Nephron (organoid): ENCODE measurements at regions not wholly inside any gene's neighbourhood (a gene's known extent, or its start where the extent isn't known, plus 50 kb on each side); places are given as distances from the start of the nearest gene placed in this dataset.

Source experiments
- H3K27ac Mint-ChIP-seq, 3 experiments: 2 replicates each; pipeline ENCODE4 v1.8.0; 2020; ENCODE audit warnings: mixed read lengths in 3 of 3, mild to moderate bottlenecking in 2 of 3, moderate library complexity in 1 of 3
- H3K27me3 Mint-ChIP-seq: 2 replicates; pipeline ENCODE4 v1.8.0; 2021; ENCODE audit warnings: low read depth, mild to moderate bottlenecking, moderate library complexity, mixed read lengths
- H3K36me3 Mint-ChIP-seq: 2 replicates; pipeline ENCODE4 v1.8.0; 2020; ENCODE audit warnings: low read depth, mixed read lengths
- H3K4me1 Mint-ChIP-seq: 2 replicates; pipeline ENCODE4 v1.8.0; 2020; ENCODE audit warnings: mixed read lengths
- H3K4me3 Mint-ChIP-seq, 3 experiments: 2 replicates each; pipeline ENCODE4 v1.8.0; 2020; ENCODE audit warnings: mild to moderate bottlenecking in 3 of 3, mixed read lengths in 3 of 3, moderate library complexity in 2 of 3
- H3K9me3 Mint-ChIP-seq: 2 replicates; pipeline ENCODE4 v1.8.0; 2020; ENCODE audit warnings: mixed read lengths
- CTCF ChIP-seq, 3 experiments: fragments of 200-600 bp; sonication (generic); IDR thresholded peaks; one replicate each; pipeline ENCODE4 v1.5.0; 2021; ENCODE audit warnings: antibody characterized with exemption in 3 of 3; ENCODE audit not compliant: unreplicated experiment in 3 of 3

GRCh38 chr3:117411971-117412370 lies 702.4 kb downstream of the TUSC7 start:
- no peaks in the 10 kb centered on the region for H3K4me1 Mint-ChIP-seq
- H3K4me3 Mint-ChIP-seq, result no peak overlapping the region
- H3K27me3 Mint-ChIP-seq, result no peaks in the 10 kb centered on the region
- H3K9me3 Mint-ChIP-seq, result no peaks in the 10 kb centered on the region
- H3K36me3 Mint-ChIP-seq, result no peaks in the 10 kb centered on the region
- peak overlapping the region in 1 of 3 experiments; percentile 57 for H3K27ac Mint-ChIP-seq
- TF ChIP-seq CTCF (IDR thresholded peaks at IDR 0.05; ENCODE audit: unreplicated experiment in 3 of 3), result no peak

DNA sequence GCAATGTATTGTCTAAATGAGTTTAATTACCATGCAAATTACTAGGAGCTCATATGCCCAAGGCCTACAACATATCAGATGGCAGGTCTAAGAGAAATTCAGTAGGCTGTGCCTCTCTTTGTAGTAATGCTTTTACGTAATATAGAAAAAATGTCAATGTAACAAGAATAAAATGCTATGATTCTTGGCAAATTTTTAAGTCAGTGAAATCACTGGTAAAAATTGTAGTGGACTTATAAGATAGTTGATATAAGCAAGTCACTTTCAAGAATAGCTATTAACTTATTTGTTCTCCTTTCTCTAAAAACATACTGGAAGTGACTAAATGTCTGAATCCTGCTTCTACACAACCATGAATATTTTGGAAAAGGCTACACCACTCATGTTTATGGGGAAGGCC lies 707.8 kb downstream of the TUSC7 start:
- Mint-ChIP-seq H3K27ac (no peak overlapping the region), H3K9me3 (no peaks in the 10 kb centered on the region), H3K4me1 (no peaks in the 10 kb centered on the region), H3K36me3 (no peaks in the 10 kb centered on the region), H3K4me3 (no peak overlapping the region), H3K27me3 (no peaks in the 10 kb centered on the region)
- no peak for TF ChIP-seq CTCF (IDR thresholded peaks at IDR 0.05; ENCODE audit: unreplicated experiment in 3 of 3)

DNA sequence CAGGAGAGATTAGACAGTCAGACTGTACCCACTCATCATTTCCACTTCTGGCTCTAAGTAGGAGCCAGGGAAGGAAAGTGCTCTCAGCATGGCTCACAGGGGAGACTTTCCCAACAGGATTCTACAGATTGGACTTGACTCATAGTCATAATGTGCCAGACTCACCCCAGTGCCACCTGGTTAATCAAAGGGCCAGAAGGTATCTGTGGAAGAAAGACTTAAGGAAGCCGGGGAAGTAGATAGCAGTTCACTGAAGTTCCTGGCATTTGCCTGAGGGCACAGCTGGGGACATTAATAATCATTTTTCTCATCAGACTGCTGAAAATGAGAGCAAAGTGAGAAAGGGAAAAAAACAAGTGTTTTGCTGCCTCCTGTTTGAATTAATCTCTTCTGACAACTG lies 717.5 kb downstream of the TUSC7 start:
- no peak for TF ChIP-seq CTCF (IDR thresholded peaks at IDR 0.05; ENCODE audit: unreplicated experiment in 3 of 3)
- Mint-ChIP-seq H3K4me3 (no peak overlapping the region), H3K27ac (no peak overlapping the region), H3K9me3 (no peaks in the 10 kb centered on the region), H3K4me1 (no peaks in the 10 kb centered on the region), H3K27me3 (no peaks in the 10 kb centered on the region), H3K36me3 (no peaks in the 10 kb centered on the region)

DNA sequence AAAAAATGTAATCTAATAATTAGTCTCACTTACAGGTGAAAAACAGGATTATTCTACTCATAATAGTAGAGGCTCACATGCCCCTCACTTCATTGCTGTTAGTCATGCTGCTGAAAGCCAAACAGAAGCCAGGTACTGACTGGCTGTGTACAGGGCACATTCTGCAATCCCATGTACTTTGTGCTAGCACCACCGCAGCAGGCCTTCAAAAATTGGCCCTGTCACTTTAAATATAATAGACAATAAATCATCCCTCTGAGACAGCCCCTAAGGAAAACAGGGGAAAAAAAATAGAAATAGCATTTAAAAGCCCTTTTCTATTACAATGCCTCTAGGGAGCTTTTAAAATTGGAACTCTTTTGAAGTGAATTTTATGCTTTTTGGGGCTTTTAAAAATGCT lies 723.8 kb downstream of the TUSC7 start:
- Mint-ChIP-seq H3K4me3 (no peak overlapping the region), H3K27ac (no peak overlapping the region), H3K36me3 (no peaks in the 10 kb centered on the region), H3K27me3 (peaks cover 3% of the 10 kb centered on the region), H3K9me3 (no peaks in the 10 kb centered on the region), H3K4me1 (no peaks in the 10 kb centered on the region)
- TF ChIP-seq CTCF (IDR thresholded peaks at IDR 0.05; ENCODE audit: unreplicated experiment in 3 of 3), result no peak

GRCh38 chr3:117434661-117435412 lies 725.3 kb downstream of the TUSC7 start:
- Mint-ChIP-seq H3K27ac (no peak overlapping the region), H3K4me1 (no peaks in the 10 kb centered on the region), H3K36me3 (no peaks in the 10 kb centered on the region), H3K4me3 (no peak overlapping the region), H3K9me3 (no peaks in the 10 kb centered on the region), H3K27me3 (peaks cover 3% of the 10 kb centered on the region)
- TF ChIP-seq CTCF (IDR thresholded peaks at IDR 0.05; ENCODE audit: unreplicated experiment in 3 of 3), result no peak

GRCh38 chr3:117435506-117435905 lies 725.9 kb downstream of the TUSC7 start:
- Mint-ChIP-seq H3K4me3 (no peak overlapping the region), H3K27ac (no peak overlapping the region), H3K9me3 (no peaks in the 10 kb centered on the region)

More at GRCh38 chr3:117435506-117435905, 725.9 kb downstream of the TUSC7 start:
- Mint-ChIP-seq H3K4me1 (no peaks in the 10 kb centered on the region), H3K27me3 (peaks cover 3% of the 10 kb centered on the region), H3K36me3 (no peaks in the 10 kb centered on the region)
- TF ChIP-seq CTCF (IDR thresholded peaks at IDR 0.05; ENCODE audit: unreplicated experiment in 3 of 3), result no peak
